HG03196 (cell line): ENCODE measurements at regions not wholly inside any gene's neighbourhood (a gene's known extent, or its start where the extent isn't known, plus 50 kb on each side); places are given as distances from the start of the nearest gene placed in this dataset.
"Not testable (repeated sequence)": the region's sequence is repeated elsewhere in the genome, so short reads cannot be mapped to it uniquely, and the experiment has no call there.

Experiments
- ATAC-seq: cut with Tn5 transposase; IDR thresholded peaks from one replicate; pipeline ENCODE4 v1.9.1; 2021; ENCODE audit not compliant: unreplicated experiment

DNA sequence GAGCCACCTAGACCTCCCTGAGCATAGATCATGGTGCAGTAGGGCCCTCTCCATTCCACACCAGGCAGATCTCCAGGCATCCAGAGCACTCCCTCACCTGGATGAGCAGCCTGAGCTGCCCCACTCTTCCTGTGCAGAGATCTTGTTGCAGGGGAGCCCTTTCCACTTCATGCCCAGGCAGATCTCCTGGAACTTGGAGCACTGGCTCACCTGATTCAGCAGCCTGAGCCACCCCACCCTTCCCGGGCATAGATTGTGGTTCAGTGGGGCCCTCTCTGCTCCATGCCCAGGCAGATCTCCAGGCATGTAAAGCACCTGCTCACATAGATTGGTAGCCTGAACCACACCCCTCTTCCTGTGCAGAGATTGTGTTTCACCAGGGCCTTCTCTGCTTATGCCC lies 78.0 kb downstream of the SEC16B start:
- ATAC-seq: no peak

DNA sequence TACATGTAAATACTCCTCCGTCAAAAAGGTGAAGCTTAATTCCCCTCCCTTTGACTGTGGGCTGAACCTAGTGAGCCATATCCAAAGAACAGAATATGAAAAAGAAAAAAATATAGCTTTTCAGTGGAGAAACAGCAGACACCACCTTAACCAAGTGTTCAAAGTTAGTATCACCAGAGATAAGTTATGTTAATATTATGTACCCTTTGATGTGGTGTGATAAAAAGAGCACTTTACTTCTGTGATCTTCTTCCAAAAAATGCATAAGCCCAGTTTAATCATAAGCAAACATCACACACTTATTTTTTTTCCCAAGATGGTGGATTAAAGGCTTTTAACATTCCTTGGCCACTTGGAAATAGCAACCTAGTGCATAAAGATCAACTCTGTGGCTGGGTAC lies 79.4 kb downstream of the SEC16B start:
- no peak for ATAC-seq

DNA sequence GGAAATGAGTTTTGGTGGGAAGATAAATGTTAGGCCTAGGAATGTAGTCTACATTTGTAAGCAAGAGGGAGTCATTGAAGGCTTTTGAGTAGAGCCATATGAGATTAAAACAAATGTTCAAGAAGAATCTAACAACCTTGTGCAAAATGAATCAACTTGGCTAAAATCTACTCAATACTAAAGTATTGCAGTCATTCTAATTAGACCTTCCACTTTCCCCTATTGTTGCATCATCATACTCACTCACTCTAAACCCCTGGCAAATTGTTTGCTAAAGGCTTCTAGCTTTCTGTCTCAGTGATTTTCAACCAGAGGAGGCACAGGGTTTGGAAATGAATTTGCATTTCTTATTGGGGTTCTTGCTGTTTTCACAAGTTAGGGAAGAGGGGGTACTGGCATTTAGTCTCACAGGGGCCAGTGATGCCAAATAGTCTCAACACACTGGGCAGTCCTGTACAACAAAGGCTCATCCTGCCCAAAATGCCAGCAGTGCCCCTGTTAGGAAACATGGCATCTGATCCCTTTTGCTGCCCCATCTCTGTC lies 85.3 kb downstream of the SEC16B start:
- no peak for ATAC-seq

DNA sequence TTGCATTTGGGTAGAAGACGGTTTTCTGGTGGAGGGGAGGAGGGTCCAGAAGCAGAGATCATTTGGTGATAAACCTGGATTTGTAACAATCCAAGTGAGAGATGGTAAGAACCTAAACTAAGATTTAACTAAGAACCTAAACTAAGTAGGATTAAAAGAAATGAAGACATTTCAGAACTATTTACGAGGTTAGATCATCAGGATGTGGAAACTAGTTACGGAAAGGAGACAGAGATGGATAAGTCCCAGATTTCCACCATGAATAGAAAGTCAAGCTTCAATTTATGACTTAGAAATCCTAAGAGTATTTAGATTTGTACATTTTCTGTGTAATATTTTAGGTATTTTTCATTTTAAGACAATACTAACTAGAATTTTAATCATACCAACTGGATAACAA lies 86.3 kb downstream of the SEC16B start:
- ATAC-seq: no peak

DNA sequence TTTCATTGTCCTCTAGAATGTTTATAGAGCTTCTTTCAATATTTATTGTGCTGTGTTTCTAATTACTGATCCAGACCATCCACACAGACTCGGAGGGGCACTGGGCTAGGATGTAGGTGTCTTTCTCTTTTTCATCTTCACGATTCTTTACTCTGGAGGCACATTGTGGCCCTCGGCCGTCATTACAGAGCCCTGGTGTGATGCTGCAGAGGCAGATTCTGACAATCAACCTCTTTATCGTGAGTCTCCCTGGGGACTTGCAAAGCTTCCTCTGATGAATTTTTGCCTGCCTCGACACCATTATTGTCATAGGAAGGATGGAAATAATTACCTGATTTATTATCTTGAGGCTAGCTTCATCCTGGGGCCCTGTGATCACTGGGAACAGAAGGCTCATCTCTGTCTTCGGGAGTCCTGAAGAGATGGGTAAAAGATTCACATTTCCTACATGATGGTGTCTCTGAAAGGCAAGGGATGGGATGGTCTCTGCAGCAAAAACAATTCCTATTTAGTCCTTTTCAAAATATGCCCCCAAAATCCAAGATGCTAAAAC lies 89.4 kb downstream of the SEC16B start:
- no peak for ATAC-seq

DNA sequence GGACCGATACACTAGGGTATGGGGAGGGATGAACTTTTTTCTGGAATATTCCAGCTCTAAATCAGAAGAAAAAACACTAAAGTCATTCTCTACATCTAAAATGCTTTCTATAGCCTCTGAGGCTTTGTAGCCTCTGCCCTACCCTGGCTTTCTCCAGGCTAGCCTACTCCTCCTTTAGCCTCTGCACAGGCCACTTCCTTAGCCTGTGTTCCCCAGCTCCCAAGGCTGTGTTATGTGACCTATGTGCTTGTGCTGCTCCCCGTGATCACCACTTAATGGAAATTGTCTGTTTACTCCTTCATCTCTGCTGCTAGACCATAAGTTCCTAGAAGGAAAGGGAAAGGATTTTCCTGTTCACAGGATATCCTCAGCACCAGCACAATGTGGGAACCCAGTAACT lies 92.8 kb downstream of the SEC16B start:
- ATAC-seq: no peak

DNA sequence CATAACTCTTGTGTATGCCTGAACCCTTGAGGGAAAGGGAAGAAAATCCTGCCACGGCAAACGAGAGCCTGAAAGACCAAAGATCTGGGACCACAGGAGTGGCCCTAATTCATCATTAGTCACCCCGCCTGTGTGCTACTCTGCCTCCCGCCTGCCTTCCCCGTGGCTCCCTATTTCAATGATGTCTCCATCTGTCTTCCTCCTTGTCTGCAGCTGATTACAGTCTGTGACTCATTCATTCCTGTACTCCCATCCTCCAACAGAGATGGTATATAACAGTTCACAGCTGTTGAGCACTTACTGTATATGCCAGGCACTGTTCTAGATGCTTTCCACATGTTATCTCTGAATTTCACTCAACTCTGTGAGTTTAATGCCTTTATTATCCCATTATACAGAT lies 96.6 kb downstream of the SEC16B start:
- no peak for ATAC-seq

DNA sequence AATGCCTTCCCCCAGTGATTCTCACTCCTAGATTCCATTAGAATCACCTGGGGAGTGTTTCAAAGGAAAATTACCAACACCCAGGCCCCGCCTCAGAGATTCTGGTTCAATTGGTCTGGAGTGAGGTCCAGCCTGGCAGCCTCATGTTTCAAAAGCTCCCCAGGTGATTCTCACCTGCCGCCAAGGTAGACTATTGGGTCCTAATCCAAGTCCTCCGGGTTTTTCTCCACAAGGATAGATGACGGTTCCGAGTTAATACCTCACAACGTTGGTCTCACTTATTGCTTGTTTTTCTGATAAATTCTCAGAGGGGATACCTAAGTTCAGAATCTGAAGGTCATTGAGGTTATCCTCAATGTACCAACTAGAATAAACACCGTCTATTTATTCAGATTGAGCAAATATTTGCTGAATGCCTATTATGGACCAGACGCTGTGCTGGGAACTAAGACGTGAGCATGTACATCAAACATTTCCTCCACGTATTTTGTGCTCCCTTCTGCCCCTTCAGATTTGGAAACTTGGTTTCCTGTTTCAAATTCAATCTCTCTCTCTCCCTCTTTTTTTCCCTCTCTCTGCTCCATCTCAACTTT lies 97.5 kb downstream of the SEC16B start:
- no peak for ATAC-seq

DNA sequence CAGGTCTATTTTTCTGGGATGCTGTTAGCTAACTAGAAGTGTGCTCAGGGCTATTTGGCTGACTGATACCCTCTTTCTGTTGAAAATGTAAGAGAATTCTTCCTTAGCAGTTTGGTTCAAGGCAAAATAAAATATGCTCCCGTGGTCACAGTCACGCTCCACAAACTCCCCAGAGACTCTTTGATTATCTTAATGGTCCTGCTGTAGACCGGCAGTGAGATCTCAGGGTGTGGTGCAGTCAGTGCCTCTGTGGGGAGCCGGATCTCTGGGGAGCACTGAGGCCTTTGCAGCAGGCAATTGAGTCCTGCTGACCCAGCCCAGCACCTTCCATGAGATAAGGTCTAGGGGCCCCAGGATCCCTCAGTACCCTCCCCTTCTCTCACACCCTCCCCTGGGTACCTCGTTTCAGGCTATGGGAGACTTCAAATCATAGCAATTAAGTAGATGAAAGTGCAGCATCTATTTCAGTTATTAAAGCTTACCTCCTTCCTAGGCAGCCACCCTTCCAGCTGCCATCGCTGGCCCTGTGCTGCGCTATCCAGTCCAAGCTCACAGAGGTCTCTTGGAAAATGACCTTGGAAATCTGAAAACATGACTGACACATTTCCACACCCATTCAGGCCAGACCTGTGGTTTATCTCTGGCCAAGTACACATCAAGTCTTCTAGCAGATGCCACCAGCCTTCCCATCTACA lies 98.1 kb downstream of the SEC16B start:
- ATAC-seq: no peak

DNA sequence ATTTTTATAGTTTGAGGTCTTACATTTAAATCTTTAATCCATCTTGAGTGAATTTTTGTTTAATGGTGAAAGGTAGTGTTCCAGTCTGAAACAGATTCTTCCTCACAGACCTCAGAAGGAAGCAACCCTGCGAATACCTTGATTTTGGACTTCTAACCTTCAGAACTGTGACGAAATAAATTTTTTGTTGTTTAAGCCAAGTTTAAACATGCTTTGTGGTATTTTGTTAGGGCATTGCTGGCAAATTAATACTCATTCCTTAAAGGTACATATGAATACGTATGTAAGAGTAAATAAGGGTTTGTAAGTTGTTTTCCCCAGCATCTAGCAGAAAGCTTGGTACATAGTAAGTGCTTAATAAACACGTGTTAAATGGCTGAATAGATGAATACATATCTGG lies 100.3 kb downstream of the SEC16B start:
- ATAC-seq: no peak

DNA sequence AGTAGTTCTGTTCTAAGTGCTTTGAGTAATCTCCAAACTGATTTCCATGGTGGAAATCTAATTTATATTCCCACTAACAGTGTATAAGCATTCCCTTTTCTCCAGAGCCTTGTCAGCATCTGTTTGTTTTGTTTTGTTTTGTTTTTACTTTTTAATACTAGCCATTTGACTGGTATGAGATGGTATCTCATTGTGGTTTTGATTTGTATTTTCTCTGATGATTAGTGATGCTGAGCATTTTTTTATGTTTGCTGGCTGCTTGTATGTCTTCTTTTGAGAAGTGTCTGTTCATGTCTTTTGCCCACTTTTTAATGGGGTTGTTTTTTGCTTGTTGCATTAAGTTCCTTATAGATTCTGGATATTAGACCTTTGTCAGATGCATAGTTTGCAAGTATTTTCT lies 100.8 kb downstream of the SEC16B start:
- not testable (repeated sequence) for ATAC-seq

DNA sequence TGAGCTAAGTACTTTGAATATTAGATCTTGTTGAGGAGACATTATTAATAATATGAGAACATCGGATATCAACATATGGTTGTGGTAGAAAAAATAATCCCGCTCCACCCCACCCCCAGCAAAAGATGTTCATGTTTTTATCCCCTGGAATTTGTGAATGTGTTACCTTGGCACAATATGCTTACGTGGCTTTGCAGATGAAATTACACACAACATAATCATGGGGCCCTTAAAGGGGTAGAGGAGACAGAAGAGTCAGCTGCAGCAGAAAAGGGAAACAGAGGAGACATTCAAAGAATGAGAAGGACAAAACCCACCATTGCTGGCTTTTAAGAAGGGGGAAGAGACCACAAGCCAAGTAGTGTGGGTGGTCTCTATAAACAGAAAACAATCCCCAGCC lies 104.1 kb downstream of the SEC16B start:
- no peak for ATAC-seq

DNA sequence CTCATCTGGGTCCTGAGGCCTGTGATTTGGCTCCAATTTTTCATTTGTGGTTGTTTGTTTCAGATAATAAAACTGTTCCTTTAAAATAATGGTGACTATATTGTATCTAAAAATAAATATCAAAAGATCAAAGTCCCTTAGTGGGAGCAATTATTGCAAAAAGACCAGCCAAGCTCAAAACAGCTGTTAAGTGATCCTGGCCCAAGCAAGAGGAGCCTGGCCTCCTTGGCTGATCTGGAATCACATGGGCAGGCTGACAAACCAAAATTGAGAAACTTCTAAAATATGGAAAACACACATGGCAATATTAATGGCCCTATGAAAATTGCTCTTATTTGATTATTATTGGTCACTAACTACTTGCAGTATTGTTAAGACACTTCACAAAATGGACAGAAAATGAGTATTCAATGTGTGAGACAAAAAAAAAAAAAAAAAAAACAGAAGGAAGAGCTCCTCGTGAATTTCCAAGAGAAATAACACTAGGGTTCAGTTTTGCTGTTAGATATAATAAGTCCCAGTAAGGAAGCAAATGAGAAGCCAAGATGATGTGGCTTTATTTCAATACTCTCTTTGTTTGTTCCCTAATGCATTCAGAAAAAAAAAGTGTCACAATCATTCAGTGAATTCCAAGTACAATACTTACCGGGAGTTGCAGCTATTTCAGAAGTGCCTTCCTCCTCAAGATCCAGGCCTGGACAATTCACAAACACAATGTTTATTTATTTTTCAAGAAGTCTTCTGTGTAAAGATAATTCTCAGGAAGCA lies 105.1 kb downstream of the SEC16B start:
- no peak for ATAC-seq

DNA sequence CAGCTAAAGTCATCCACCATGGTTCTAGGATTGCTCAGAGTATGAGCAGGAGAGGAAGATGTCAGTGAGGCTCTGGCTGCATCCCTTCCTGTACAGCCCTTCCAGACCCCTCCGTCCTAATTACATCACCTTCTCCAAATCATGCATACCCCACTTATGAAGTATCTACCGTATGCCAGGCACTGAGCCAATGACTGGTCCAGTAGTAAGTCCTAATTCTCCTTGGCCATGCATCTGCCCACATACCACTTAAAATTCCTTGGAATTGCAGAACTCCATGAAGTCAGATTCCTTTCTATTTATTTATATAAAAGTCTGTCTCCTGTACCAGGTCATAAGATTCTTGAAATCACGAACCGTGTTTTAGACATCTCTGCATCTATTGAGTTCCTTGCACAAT lies 106.1 kb downstream of the SEC16B start:
- ATAC-seq: no peak

DNA sequence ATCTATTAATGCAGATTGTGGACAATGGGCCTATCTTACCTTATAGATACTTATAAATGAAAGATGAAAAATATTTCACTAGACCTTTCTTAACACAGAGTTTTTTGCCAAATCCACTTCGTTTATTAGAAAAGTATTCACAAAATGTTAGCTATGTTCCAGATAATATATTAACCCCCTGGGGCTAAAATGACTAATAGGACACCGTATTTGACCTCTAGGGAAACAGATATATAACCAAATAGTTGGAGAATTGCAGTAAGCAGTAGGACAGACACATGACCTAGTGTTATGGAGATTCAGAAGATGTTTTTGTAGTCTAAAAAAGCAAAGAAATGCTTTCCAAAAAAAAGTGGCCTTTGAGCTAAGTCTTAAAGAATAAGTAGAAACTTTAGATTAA lies 106.9 kb downstream of the SEC16B start:
- ATAC-seq: no peak

DNA sequence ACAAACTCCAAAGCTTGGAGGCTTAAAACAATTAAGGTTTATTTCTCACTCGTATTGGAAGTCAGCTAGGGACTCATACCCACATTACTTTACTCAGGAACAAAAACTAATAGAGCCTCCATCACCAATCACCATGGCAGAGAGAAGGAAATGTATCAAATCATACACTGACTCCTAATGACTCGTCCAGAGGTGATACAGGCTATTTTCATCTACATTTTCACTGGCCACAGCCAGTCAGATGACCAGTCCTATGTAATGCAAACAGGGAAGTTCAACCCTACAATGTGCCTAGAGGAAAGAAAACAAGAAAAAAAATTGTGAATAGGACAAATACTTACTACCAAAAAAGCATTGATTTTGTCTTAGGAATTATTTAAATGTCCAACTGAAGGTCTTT lies 110.3 kb downstream of the SEC16B start:
- ATAC-seq: no peak

DNA sequence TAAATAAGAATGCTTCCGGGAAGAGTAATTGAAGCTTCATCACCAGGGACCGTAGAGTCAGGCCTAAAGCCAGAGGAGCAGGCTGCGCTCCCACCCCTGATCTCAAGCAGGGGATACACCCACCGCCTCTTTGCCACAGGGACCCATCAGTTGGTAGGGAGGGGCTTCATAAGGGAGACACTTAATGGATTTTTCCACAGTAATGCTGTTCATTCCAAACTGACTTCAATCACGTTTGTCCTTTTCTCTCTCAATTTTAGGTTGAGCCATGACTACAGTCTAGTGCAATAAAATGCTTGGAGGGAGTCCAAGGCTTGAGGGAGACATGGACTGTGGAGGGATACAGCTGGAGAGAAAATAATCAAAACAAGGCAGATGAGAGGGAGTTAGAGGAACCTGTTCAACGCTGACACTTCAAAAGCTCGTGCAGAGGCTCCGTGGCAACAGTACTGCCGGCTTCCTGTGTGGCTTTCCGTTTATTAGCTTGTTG lies 111.5 kb downstream of the SEC16B start:
- ATAC-seq: no peak

DNA sequence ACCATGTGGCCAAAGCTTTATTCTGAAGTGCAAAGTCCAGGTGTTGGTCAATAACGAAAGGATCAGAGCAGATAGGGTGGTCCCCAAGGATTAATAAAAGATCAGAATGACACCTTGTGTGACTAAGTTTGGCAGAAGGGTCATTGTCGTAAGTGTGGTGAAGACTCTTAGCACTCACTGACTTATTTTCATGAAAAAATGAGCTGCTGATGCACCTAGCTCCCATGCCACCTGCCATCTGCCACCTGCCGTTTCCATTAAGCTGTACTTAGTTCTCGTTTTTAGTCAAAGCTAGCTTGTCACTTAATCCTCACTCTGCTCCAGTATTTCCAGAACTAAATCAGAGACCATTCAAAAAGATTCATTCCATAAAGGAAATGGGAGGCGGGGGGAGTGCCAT lies 112.6 kb downstream of the SEC16B start:
- ATAC-seq: no peak

DNA sequence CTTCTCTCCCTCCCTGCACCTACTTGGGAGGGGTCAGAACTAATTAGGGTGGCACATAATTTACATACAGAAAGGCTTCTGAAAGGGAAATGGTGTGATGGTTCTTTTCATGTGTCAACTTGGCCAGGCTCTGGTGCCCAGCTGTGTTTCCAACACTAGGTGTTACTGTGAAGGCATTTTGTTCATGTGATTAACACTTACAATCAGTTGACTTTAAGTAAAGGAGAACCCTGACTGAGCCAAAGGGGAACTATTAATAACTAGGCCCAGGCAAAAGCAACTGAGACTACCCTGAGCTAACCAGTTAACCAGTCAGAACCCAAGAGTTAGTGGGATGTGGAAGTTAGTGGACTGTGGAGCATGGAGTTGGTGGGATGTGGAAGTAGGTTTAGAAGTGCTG lies 114.9 kb downstream of the SEC16B start:
- no peak for ATAC-seq

DNA sequence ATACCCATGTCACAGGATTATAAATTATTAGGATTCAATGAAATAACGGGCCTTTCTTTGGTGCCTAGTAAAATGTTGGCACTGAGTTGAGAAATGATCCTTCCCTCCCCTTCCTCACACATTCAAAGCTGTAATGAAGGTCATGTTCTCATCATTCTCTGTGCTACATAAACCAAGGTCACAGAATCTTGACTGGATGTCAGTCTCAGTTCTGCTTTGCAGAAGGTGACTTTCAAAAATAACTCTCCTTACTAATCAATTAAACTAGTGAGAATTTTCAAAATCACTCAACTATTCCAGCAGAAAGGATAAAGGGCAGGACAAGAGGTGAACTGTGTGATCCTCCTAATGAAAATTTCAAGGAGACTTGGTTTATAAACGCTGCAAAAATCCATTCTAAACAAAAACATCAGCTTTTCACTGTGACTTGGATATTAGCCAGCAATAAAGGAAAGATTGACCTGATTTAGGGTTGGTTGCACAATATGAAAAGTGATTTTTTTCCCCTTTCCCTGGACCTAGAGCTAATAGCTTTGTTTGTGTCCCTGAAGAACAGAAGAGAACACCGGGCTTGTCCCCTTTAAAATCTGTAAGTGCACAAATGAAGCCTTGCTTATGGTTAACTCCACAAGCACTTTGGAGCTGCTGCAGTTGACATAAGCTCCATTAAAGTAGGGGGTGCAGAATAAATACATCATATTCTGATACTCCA lies 120.1 kb downstream of the SEC16B start:
- no peak for ATAC-seq

DNA sequence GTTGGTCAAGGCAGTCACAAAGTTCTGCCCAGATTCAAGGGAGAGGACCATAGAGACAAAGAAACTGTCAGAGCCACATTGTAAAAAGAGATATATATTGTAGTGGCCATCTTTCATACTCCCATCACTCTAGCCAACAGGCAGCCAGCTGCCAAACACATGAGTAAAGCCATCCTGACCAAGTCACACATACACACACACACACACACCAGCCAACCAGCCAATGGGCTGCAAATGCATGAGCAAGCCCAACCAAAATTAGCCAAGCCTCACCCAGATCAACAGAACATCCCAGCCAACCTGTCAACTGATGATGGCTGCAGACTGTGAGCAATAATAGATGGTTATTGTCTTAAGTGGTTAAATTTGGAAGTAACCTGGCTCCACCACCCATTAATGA lies 120.7 kb downstream of the SEC16B start:
- no peak for ATAC-seq
